HG03045 (cell line): ENCODE measurements at regions not wholly inside any gene's neighbourhood (a gene's known extent, or its start where the extent isn't known, plus 50 kb on each side); places are given as distances from the start of the nearest gene placed in this dataset.
A peak's percentile ranks its signal among the peaks of the same experiment; 100 is the strongest.

Experiments used
- ATAC-seq: cut with Tn5 transposase; IDR thresholded peaks from one replicate; pipeline ENCODE4 v1.9.1; 2021; ENCODE audit warnings: mild to moderate bottlenecking, moderate library complexity; ENCODE audit not compliant: unreplicated experiment

- no peak for ATAC-seq
Measured at GRCh38 chr11:15615398-15616096, 500.8 kb downstream of the INSC start.

- ATAC-seq, result no peak
Measured at GRCh38 chr11:15616130-15617105, 501.7 kb downstream of the INSC start.

- no peak for ATAC-seq
Measured at GRCh38 chr11:15617126-15617525, 502.4 kb downstream of the INSC start.

- ATAC-seq, result no peak
Measured at GRCh38 chr11:15618583-15619032, 503.9 kb downstream of the INSC start.

GRCh38 chr11:15621565-15621964 lies 506.8 kb downstream of the INSC start:
- no peak for ATAC-seq

- no peak for ATAC-seq
Measured at GRCh38 chr11:15622231-15622890, 507.6 kb downstream of the INSC start.

- ATAC-seq, result no peak
Measured at GRCh38 chr11:15624701-15625100, 510.0 kb downstream of the INSC start.

GRCh38 chr11:15625691-15626090 lies 511.0 kb downstream of the INSC start:
- ATAC-seq, result no peak

GRCh38 chr11:15627560-15627959 lies 512.8 kb downstream of the INSC start:
- ATAC-seq, result no peak

- ATAC-seq, result no peak
Measured at GRCh38 chr11:15629690-15630321, 515.1 kb downstream of the INSC start.

GRCh38 chr11:15630896-15631295 lies 516.2 kb downstream of the INSC start:
- no peak for ATAC-seq

GRCh38 chr11:15635521-15635920 lies 520.8 kb downstream of the INSC start:
- no peak for ATAC-seq

- ATAC-seq, result no peak
Measured at GRCh38 chr11:15636521-15637089, 521.9 kb downstream of the INSC start.

- ATAC-seq, result no peak
Measured at GRCh38 chr11:15638386-15638787, 523.7 kb downstream of the INSC start.

- ATAC-seq, result no peak
Measured at GRCh38 chr11:15640318-15640717, 525.6 kb downstream of the INSC start.

GRCh38 chr11:15641271-15642045 lies 526.7 kb downstream of the INSC start:
- no peak for ATAC-seq

GRCh38 chr11:15645201-15645600 lies 530.5 kb downstream of the INSC start:
- ATAC-seq, result no peak

GRCh38 chr11:15649371-15650104 lies 534.8 kb downstream of the INSC start:
- peak; percentile 23 for ATAC-seq
